HG02981 (cell line): ENCODE measurements at regions not wholly inside any gene's neighbourhood (a gene's known extent, or its start where the extent isn't known, plus 50 kb on each side); places are given as distances from the start of the nearest gene placed in this dataset.
"Not testable (repeated sequence)": the region's sequence is repeated elsewhere in the genome, so short reads cannot be mapped to it uniquely, and the experiment has no call there.

Experiments
- ATAC-seq: cut with Tn5 transposase; IDR thresholded peaks from one replicate; pipeline ENCODE4 v1.9.1; 2021; ENCODE audit warnings: mild to moderate bottlenecking, moderate library complexity; ENCODE audit not compliant: unreplicated experiment

DNA sequence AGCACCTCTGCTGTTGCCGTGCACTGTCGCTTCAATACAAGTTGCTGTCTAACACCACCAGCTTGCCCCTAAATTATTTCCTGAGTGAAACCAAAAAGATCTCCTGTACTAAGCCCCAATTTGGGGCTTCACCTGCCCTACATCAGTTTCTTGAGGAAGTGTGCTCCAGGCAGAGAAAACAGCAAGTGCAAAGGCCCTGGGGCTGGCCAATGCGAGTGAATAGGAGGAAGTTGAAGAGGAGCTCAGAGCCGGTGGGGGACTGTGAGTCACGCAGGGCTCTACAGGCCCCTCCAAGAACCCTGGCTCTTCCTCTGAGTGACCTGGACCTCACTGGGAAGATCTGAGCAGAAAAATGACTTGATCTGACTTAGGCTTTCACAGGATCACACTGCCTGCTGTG lies 117.2 kb downstream of the IPO8 start:
- no peak for ATAC-seq

DNA sequence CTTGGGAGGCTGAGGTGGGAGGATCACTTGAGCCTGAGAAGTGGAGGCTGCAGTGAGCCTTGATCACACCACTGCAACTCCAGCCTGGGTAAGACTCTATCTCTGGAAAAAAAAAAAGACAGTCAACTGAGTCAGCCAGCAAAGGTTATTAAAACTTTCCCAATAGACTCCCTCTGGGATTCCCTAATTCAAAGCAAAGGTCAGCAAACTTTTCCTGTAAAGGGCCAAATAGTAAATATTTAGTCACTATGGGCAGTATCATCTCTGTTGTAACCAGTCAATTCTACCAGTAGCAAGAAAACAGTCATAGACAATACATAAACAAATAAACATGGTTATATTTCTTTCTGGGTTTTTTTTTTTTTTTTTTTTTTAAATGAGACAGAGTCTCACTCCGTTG lies 122.5 kb downstream of the IPO8 start:
- ATAC-seq = no peak

DNA sequence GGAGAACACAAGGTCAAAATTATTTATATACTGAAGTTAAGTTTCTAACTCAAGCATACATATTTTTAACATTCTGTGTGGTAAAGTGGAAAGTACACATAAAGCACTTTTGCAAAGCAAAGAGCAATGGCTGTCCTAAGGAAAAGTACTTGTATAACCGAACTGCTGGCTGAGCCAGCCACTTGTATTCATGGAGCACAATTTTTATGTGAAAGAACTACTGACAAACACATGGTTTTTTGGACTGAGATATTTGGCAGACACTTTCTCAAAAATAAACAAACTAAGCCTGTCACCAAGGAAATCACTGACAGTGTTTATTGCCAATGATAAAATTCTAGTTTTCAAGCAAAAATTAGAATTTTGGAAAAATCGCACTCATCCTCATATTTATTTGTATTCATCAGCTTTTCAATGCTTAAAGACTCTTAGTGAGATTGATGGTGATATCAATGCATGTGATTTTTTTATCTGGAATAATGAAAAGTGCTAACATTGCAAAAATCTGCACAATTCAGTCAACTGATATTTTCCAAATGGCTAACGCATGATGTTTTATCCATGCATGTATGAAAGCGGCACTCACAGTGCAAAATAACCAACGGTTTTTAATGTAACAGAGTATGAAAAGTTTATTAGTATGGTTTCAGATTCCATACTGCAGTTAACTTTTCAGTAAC lies 125.3 kb downstream of the IPO8 start:
- ATAC-seq = no peak

DNA sequence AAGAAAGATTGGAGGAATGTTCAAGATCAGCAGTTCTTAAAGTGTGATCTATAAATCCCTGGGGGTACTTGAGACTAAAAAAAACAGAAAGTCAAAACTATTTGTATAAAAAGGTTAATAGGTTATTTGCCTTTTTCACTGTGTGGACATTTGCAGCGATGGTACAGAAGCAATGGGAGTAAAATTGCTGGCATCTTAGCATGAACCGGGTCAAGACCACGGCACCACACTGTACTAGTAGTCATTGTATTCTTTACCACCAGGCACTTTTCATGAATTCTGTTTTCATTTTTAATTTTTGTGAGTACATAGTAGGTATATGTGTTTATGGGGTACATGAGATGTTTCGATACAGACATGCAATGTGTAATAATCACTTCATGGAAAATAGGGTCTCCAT lies 126.2 kb downstream of the IPO8 start:
- ATAC-seq = no peak

DNA sequence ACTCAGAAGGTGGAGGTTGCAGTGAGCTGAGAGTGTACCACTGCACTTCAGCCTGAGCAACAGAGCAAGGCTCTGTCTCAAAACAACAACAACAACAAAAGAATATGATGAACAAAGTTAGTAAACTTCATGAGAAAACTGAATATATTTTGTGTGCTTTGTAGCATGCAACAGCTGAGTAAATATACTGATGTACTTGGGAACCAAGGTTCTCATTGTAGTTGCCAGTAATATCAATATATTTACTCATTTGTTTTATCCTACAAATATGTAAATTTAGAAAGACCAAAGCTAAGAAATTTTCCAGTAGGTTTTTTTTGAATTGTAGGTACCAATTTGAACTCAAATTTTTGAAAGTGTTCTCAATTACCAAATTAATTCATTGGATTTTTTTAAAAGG lies 127.2 kb downstream of the IPO8 start:
- no peak for ATAC-seq

DNA sequence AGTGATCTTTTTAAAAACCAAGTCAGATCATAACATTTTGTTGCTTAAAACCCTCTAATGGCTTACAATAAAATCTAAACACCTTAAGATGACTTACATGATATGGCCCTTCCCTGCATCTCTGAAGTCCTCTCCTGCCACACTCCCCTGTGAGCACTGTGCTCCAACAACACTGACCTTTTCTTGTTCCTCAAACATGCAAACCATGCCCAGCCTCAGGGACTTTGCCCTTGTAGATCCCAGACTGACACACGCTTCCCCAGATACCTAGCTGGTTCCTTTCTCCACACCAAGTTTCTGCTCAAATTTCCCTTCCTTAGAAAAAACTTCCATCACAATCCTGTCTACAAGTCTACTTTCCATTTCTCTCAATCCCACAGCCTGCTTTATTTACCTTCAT lies 128.6 kb downstream of the IPO8 start:
- ATAC-seq = no peak

DNA sequence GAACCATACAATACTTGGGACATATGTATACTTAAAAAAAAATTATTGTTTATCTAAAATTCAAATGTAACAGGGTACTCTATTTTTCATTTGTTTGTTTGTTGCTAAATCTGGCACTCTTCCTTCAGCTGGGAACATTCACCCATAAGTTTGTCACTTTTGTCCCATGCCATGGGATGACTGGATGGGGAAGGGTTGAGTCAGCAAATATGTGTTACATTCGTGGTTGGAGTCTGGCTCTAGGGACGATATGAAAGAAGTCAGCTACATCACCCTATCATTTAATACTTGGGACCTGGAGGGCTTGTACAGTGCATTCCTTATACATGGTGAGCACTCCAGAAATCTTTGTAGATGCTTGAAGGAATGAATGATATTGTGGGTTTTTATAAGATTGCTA lies 131.3 kb downstream of the IPO8 start:
- no peak for ATAC-seq

DNA sequence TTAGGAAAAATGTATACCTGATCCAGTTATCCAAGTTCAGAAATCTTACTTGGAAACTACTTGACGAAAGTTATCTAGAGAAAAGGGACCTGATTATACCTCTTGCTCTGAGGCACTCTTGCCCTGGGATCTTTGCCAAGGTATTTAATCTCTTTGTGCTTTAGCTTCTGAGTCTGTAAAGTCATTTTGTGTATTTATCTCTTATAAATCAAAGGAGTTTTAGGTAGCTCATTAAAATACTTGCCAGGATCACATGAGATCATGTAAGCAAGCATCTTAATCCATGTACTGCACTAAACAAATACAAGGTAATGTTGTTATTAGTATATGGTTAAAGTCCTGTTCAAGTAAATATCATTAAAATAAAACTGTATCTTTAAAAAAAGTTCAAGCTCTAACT lies 147.5 kb downstream of the IPO8 start:
- no peak for ATAC-seq

DNA sequence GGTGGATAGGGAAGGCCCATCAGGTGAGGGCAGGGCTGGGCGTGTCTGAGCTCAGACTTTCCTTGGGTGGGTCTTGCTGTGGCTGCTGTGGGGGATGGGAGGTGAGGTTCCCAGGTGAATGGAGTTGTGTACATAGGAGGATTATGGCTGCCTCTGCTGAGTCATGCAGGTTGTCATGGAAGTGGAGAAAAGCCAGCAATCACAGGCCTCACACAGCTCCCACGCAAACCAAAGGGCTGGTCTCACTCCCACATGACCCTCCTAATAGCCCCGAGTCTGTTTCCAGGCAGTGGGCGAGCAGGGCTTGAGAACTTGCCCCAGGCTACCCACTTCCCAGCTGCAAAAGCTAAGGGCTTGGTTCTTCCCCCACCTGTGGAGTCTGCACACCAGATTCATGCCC lies 149.5 kb downstream of the IPO8 start:
- ATAC-seq = no peak

DNA sequence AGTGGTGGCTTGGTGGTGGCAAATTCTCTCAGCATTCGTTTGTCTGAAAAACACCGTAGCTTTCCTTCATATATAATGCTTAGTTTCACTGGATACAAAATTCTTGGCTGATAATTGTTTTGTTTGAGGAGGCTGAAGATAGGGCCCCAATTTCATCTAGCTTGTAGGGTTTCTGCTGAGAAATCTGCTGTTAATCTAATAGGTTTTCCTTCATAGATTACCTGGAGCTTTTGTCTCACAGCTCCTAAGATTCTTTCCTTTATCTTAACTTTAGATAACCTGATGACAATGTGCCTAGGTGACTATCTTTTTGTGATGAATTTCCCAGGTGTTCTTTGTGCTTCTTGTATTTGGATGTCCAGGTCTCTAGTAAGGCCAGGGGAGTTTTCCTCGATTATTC lies 151.0 kb downstream of the IPO8 start:
- ATAC-seq = not testable (repeated sequence)

DNA sequence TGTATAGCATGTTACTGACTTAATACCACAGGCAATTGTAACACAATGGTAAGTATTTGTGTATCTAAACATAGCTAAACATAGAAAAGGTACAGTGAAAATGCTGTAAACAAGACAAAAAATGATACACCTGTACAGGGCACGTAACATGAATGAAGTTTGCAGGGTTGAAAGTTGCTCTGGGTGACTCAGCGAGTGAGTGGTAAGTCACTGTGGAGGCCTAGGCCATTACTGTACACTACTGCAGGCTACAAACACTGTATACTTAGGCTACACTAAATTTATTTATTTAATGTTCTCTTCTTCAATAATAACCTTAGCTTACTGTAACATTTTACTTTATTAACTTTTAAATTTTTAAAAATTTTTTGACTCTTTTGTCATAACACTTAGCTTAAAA lies 158.4 kb downstream of the IPO8 start:
- no peak for ATAC-seq

DNA sequence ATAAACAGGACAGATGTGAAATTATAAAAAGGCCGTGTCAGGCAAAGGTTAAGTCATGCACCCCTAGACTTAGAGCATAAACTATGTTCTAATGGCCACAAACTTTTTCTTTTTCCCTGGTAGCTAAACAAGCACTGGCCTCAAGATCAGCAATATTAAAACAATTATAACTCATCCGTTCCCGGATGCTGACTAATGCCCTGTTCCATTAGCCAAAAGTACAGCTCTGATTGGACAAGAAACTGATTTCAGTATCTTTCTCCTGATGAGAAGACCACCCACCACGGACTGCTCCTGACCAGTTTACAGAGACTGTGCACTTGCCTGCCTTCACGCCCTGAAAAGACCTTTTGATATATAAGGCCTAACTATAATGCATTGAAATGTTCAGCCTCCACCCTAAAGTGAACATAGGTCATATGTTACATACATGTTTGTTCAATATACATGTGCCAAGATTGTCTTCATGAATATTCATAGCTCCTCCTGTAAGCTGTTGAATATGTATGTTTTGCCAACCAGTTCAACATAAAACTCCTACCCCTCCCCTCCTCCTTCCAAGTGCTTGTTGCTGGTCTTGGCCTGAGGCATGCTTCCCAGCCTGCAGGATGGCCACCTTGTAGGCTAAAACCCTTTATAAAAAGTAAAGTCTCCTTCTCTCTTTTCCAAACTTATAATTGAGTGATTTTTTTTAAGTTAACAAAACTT lies 162.0 kb downstream of the IPO8 start:
- ATAC-seq = no peak

DNA sequence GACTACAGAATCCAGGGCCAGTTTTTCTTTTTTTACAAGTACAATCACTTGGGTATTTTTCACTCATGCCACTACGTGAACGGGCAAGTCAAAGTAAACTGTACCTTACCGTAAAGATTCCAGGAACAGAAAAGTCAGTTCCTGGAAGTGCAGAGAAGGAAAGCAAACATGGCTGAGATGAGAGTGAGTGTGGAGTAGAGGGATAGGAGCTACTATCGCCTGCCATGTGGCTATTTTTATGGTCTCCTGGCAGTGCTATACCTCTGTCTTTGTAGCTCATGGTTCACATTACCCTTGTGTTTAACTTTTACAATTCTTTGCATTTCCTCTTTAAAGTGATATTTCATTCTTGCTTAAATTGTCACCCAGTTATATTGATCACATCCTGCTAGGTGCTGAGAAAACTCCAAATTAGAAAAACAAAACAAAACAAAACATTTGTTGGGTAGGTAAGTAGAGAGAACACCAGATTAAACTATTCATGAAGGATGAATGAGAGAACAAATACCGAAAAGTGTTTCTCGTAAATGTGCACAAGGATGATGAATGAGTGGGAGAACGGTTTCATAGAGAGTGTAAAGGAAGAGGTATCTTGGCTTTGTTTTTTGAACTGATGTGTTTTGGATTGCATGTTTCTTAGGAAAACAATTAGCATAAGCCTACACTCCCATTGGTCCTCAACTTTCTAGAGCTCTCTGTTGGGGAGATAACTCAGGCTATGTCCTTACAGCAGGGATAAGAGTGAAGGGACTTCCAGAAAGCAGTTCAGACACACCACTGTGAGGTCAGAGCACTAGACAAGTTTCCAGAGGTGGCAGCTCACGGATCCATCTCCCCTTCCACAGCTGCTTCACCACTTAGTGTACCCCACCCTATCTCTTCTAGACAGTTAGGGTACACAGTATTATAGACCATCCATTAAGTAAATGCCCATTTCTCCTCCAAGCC lies 163.7 kb downstream of the IPO8 start:
- ATAC-seq = no peak

DNA sequence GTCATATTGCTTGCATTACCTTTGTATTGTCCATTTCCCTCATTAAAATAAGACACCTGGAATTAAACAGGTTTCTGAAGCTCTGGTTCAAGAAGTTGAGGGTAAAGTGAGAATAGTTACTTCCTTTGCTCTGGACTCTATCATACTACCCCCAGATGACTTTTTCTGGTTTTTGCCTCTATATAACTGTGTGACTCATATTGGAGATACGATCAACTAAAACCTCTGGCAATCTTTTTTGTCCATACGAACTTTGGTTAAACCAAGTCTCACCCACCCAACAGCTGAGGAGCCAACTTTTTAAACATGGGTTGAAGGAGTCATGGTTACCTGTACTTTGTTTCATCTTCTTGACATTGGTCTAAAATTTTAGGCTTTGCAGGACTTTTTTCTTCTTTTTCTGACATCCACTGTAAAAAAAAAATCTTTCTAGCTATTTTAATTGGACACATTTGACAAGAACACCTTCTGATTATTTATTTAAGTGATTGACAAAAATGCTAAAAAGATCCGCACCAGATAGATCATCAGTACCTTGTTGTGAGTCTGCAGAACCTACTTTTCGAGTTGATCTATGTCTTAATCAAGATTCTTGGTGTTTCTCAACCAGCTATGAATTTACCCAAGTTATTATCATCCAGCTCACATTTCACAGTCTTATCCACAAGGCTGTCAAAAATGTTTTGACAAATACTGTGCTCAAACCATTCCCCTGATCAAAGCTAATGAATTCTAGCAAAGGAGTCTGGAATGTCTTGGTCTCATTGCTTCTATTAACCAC lies 166.0 kb downstream of the IPO8 start:
- ATAC-seq = no peak

DNA sequence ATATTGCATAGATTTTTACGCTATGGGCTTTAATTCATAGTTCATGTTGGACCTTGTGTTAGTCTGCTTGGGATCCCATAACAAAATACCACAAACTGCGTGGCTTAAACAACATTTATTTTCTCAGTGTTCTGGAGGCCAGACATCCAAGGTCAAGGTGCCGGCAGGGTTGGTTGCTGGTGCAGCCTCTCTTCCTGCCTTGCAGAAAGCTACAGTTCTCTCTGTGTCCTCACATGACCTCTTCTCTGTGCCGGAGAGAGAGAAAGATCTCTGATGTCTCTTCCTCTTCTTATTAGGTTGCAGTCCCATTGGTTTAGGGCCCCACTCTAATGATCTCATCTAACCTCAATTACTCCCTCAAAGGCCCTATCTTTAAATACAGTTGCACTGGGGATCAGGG lies 170.5 kb downstream of the IPO8 start:
- no peak for ATAC-seq

DNA sequence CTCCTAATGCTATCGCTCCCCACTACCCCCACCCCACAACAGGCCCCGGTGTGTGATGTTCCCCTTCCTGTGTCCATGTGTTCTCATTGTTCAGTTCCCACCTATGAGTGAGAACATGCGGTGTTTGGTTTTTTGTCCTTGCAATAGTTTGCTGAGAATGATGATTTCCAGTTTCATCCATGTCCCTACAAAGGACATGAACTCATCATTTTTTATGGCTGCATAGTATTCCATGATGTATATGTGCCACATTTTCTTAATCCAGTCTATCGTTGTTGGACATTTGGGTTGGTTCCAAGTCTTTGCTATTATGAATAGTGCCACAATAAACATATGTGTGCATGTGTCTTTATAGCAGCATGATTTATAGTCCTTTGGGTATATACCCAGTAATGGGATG lies 175.4 kb downstream of the IPO8 start:
- ATAC-seq = not testable (repeated sequence)

DNA sequence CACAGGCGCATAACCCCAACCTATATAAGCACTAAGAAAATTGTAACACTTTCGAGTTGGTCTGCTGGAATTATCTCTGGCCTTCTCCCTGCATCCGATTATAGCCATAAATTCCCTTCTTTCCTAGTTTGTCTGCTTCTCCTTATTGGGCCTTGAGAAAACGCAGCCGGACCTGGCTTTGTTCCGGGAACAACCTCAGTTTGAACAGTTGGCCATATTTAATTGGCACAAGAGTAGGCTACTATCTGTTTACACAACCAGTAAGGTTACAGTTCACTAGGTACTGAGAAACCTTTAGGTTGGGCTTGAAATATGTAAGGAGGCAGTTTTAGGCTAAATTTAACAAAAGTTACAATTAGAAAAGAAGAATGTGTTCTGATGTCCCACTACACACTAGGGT lies 176.1 kb downstream of the IPO8 start:
- no peak for ATAC-seq

DNA sequence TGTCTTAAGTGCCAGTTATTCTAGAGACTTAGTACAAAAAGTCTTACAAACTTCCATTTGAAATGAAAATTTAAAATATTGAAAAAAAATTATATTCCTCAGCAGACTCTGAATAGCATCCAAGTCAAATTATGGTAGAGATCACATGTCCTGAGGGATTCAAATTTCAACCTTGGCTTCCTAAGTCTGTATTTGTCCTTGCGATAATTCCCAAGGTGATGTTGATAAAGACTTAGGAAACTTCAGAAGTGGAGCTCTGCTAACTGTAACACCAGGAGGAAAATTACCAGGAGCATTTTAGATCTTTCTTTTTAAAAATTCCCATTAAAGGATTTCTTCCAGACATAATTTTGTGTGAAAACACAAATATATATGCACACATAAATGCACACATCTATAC lies 178.3 kb downstream of the IPO8 start:
- no peak for ATAC-seq

DNA sequence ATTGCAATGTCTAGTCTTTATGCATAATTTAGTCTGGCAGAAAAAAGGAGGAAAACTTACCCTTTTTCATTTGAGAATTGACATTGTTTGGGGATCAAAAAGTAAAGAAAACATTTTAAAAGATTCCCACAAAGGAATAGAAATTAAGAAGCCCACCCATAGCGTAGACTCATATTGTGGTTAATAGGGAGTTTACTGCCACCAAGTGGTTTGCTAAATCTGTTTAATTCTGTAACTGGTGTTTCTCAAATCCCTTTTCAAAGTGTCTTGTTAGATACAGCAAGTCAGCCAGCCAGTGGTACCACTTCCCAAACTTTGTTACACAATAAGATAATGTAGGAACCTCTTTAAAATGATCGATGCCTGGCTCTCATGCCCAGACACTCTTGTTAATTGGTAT lies 180.3 kb downstream of the IPO8 start:
- ATAC-seq = no peak

DNA sequence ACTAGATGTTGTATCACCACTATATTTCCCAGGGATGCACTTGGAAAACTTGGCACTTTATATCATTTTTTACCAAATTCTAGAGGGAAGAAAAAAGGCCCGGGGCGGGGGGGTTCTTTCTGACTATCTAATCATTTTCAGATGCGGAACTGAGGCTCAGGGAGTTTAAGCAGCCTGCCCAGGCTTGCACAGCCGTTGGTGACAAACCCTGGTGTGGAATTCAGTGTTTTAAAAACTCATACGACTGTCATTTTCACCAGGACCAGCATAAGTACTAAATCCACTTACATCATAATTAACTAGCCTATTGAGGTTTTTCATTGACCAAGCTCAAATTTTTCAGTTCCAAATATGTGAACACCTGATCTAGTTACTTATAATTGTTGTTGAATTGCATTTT lies 181.0 kb downstream of the IPO8 start:
- no peak for ATAC-seq
